ENCODE measurements at regions not wholly inside any gene's neighbourhood (a gene's known extent, or its start where the extent isn't known, plus 50 kb on each side); places are given as distances from the start of the nearest gene placed in this dataset.

DNA sequence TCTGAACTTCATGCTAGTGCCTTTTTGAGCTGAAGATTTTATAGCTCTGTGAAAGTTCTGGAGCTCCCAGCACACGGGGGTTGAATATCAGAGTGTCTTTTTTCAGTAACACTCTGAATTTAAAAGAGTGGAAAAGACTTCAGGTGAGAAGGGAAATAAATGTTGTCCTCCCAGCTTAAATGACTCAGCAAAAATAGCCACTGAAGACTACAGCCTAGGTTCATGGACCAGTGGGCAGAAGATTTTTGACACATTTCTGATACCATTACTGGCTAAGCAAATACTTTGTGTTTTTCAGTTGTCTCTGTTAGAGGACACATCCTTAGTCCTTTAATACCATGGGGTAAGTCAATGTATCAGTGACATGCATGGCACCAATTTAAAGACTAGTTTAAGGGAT is 338.5 kb upstream of the SPTLC3 start:
- TF ChIP-seq ZFP3 (CRISPR knock-in tag; IDR thresholded peaks at IDR 0.05) (no peak), GLIS3 (CRISPR knock-in tag; IDR thresholded peaks at IDR 0.05) (no peak), BACH2 (CRISPR knock-in tag; IDR thresholded peaks at IDR 0.05; ENCODE audit: borderline replicate concordance) (no peak), ZNF70 (CRISPR knock-in tag; IDR thresholded peaks at IDR 0.05) (no peak), CSDC2 (CRISPR knock-in tag; IDR thresholded peaks at IDR 0.05) (no peak), ARNTL (CRISPR knock-in tag; IDR thresholded peaks at IDR 0.05; ENCODE audit: borderline replicate concordance, low read depth) (no peak)
- TF ChIP-seq, protein P1, sequence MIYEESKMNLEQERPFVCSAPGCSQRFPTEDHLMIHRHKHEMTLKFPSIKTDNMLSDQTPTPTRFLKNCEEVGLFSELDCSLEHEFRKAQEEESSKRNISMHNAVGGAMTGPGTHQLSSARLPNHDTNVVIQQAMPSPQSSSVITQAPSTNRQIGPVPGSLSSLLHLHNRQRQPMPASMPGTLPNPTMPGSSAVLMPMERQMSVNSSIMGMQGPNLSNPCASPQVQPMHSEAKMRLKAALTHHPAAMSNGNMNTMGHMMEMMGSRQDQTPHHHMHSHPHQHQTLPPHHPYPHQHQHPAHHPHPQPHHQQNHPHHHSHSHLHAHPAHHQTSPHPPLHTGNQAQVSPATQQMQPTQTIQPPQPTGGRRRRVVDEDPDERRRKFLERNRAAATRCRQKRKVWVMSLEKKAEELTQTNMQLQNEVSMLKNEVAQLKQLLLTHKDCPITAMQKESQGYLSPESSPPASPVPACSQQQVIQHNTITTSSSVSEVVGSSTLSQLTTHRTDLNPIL (CRISPR knock-in tag; IDR thresholded peaks at IDR 0.05; ENCODE audit: low read depth) = no peak
- TF ChIP-seq, protein P2, sequence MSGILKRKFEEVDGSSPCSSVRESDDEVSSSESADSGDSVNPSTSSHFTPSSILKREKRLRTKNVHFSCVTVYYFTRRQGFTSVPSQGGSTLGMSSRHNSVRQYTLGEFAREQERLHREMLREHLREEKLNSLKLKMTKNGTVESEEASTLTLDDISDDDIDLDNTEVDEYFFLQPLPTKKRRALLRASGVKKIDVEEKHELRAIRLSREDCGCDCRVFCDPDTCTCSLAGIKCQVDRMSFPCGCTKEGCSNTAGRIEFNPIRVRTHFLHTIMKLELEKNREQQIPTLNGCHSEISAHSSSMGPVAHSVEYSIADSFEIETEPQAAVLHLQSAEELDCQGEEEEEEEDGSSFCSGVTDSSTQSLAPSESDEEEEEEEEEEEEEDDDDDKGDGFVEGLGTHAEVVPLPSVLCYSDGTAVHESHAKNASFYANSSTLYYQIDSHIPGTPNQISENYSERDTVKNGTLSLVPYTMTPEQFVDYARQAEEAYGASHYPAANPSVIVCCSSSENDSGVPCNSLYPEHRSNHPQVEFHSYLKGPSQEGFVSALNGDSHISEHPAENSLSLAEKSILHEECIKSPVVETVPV (CRISPR knock-in tag; IDR thresholded peaks at IDR 0.05) = no peak
